Loucy (cell line): ENCODE measurements at regions not wholly inside any gene's neighbourhood (a gene's known extent, or its start where the extent isn't known, plus 50 kb on each side); places are given as distances from the start of the nearest gene placed in this dataset.

Source experiments
- H2AFZ ChIP-seq: fragments of 200-600 bp; sonication (generic); 2 replicates; pipeline ENCODE4 v1.6.0; 2016; ENCODE audit warnings: antibody characterized with exemption, mild to moderate bottlenecking, low read length, moderate library complexity
- H3F3A ChIP-seq: fragments of 200-600 bp; 2 replicates; pipeline ENCODE4 v1.6.0; 2016; ENCODE audit warnings: antibody characterized with exemption, low read depth, mild to moderate bottlenecking
- H3K27me3 ChIP-seq: fragments of 200-600 bp; sonication (generic); 2 replicates; pipeline ENCODE4 v1.6.1; 2014; ENCODE audit warnings: low read length, mild to moderate bottlenecking; ENCODE audit not compliant: insufficient read depth, poor library complexity, severe bottlenecking
- H3K36me3 ChIP-seq: fragments of 200-600 bp; sonication (generic); 2 replicates; pipeline ENCODE4 v1.6.1; 2016; ENCODE audit warnings: low read length; ENCODE audit not compliant: insufficient read depth
- H3K4me1 ChIP-seq: fragments of 200-600 bp; sonication (generic); 2 replicates; pipeline ENCODE4 v1.5.1; 2014; ENCODE audit warnings: low read length, mild to moderate bottlenecking; ENCODE audit not compliant: insufficient read depth, poor library complexity, severe bottlenecking
- H3K4me2 ChIP-seq: fragments of 200-600 bp; sonication (generic); 2 replicates; pipeline ENCODE4 v1.6.0; 2014; ENCODE audit warnings: antibody characterized with exemption, low read length, low read depth, mild to moderate bottlenecking; ENCODE audit not compliant: poor library complexity, severe bottlenecking
- H3K4me3 ChIP-seq: fragments of 200-600 bp; sonication (generic); 2 replicates; pipeline ENCODE4 v1.5.1; 2014; ENCODE audit warnings: low read length, mild to moderate bottlenecking, mixed read lengths; ENCODE audit not compliant: poor library complexity, severe bottlenecking
- H3K79me2 ChIP-seq: fragments of 200-600 bp; sonication (generic); 2 replicates; pipeline ENCODE4 v1.6.1; 2014; ENCODE audit warnings: low read length; ENCODE audit not compliant: insufficient read depth
- H3K9ac ChIP-seq: fragments of 200-600 bp; sonication (generic); 2 replicates; pipeline ENCODE4 v1.6.0; 2014; ENCODE audit warnings: mild to moderate bottlenecking, low read depth, low read length, moderate library complexity; ENCODE audit not compliant: poor library complexity, severe bottlenecking
- H3K9me2 ChIP-seq: fragments of 200-600 bp; sonication (generic); replicated peaks from 2 replicates; pipeline ENCODE4 v1.6.1; 2016; ENCODE audit warnings: low read depth, low read length, mixed read lengths
- H3K9me3 ChIP-seq: fragments of 200-600 bp; sonication (generic); 2 replicates; pipeline ENCODE4 v1.6.1; 2014; ENCODE audit warnings: mild to moderate bottlenecking, antibody characterized with exemption, low read length, low read depth; ENCODE audit not compliant: insufficient read depth
- H4K20me1 ChIP-seq: fragments of 200-600 bp; sonication (generic); 2 replicates; pipeline ENCODE4 v1.6.0; 2014; ENCODE audit warnings: antibody characterized with exemption, low read length, mild to moderate bottlenecking; ENCODE audit not compliant: insufficient read depth, poor library complexity, severe bottlenecking
- EZH2phosphoT487 ChIP-seq: fragments of 200-600 bp; IDR thresholded peaks from 2 replicates; pipeline ENCODE4 v1.6.1; 2018; ENCODE audit warnings: antibody characterized with exemption, mild to moderate bottlenecking, moderate library complexity, borderline replicate concordance
- TF ChIP-seq, protein P1 (sequence below): fragments of 200-600 bp; sonication (generic); conservative IDR thresholded peaks from 2 replicates; pipeline ENCODE4 v1.5.1; 2014; ENCODE audit warnings: mild to moderate bottlenecking, antibody characterized with exemption, low read length

DNA sequence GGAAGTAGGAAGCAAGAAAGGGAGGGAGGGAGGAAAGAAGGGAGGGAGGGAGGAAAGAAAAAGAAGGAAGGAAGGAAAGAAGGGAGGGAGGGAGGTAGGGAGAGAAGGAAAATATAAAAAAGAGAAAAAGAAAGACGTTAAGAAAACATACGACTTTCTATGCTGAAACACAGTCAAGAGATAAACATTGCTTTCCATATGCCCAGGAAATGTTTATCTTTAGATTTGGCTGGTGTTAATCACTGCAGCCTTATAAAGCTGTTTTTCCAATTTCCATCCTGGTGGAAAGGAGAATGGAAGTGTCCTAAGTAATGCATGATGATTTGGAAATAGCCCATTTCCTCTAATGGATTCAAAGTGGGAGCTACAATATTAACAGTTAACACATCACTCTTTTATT, 524.3 kb downstream of the MTRR start:
- TF ChIP-seq, protein P1, sequence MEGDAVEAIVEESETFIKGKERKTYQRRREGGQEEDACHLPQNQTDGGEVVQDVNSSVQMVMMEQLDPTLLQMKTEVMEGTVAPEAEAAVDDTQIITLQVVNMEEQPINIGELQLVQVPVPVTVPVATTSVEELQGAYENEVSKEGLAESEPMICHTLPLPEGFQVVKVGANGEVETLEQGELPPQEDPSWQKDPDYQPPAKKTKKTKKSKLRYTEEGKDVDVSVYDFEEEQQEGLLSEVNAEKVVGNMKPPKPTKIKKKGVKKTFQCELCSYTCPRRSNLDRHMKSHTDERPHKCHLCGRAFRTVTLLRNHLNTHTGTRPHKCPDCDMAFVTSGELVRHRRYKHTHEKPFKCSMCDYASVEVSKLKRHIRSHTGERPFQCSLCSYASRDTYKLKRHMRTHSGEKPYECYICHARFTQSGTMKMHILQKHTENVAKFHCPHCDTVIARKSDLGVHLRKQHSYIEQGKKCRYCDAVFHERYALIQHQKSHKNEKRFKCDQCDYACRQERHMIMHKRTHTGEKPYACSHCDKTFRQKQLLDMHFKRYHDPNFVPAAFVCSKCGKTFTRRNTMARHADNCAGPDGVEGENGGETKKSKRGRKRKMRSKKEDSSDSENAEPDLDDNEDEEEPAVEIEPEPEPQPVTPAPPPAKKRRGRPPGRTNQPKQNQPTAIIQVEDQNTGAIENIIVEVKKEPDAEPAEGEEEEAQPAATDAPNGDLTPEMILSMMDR: no peak
- TF ChIP-seq EZH2phosphoT487: no peak
- no peak overlapping the region for H3K4me2 ChIP-seq
- no peaks in the 10 kb centered on the region for H3K4me1 ChIP-seq
- H2AFZ ChIP-seq: no peak overlapping the region
- no peaks in the 10 kb centered on the region for H3K79me2 ChIP-seq
- H3K9ac ChIP-seq: no peak overlapping the region
- H4K20me1 ChIP-seq: no peaks in the 10 kb centered on the region
- H3K9me2 ChIP-seq: no peaks in the 10 kb centered on the region
- H3K9me3 ChIP-seq: no peaks in the 10 kb centered on the region
- no peaks in the 10 kb centered on the region for H3K36me3 ChIP-seq
- H3K4me3 ChIP-seq: no peak overlapping the region
- H3K27me3 ChIP-seq: no peaks in the 10 kb centered on the region
- no peaks in the 10 kb centered on the region for H3F3A ChIP-seq

DNA sequence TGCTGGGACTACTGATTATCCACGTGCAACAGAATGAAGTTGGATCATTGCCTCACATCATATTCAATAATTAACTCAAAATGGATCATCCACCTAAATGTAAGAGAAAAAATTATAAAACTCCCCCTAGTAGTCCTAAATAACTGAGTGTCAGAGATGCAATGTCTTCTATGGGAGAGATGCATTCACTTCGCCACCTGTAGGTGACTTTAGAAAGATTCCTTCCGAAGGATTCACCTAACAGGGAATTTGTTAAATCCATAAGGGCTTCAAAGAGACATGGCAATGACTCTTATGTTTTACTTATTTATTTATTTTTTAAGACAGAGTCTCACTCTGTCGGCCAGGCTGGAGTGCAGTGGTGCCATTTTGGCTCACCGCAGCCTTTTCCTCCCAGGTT, 526.0 kb downstream of the MTRR start:
- H3K9me2 ChIP-seq: no peaks in the 10 kb centered on the region
- no peaks in the 10 kb centered on the region for H3K27me3 ChIP-seq
- TF ChIP-seq EZH2phosphoT487: no peak
- TF ChIP-seq, protein P1: no peak
- H4K20me1 ChIP-seq: no peaks in the 10 kb centered on the region
- no peak overlapping the region for H2AFZ ChIP-seq
- H3K4me3 ChIP-seq: no peak overlapping the region
- H3K4me2 ChIP-seq: no peak overlapping the region
- H3K36me3 ChIP-seq: no peaks in the 10 kb centered on the region
- no peaks in the 10 kb centered on the region for H3K4me1 ChIP-seq
- no peaks in the 10 kb centered on the region for H3K9me3 ChIP-seq
- no peaks in the 10 kb centered on the region for H3K79me2 ChIP-seq
- no peaks in the 10 kb centered on the region for H3F3A ChIP-seq
- H3K9ac ChIP-seq: no peak overlapping the region

DNA sequence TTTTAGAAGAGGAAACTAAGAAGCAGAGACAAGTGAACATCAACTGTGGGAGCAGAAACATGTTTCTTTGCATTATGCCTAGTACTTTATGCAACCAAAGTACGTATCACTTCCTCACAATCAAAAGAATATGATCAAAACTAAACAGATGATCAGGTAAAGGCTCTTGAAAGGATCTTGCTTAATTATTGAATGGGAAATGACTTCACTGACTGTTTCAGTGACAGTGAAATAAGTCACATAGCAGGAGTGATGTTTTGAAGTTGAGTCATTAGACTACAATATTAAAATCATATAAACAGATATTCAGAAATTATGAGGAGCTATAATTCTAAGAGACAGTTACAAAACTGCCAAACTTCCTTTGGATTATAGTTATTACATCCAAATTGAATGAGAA, 527.3 kb downstream of the MTRR start:
- Histone ChIP-seq H3K36me3 (no peaks in the 10 kb centered on the region), H3K79me2 (no peaks in the 10 kb centered on the region), H3K9ac (no peak overlapping the region), H3K9me3 (no peaks in the 10 kb centered on the region), H3K9me2 (no peaks in the 10 kb centered on the region), H3K4me1 (no peaks in the 10 kb centered on the region), H3K27me3 (no peaks in the 10 kb centered on the region), H3F3A (no peaks in the 10 kb centered on the region), H2AFZ (no peak overlapping the region), H4K20me1 (no peaks in the 10 kb centered on the region), H3K4me3 (no peak overlapping the region), H3K4me2 (no peak overlapping the region)
- TF ChIP-seq, protein P1: no peak
- TF ChIP-seq EZH2phosphoT487: no peak
